ENCODE measurements at regions not wholly inside any gene's neighbourhood (a gene's known extent, or its start where the extent isn't known, plus 50 kb on each side); places are given as distances from the start of the nearest gene placed in this dataset.
"Not testable (repeated sequence)": the region's sequence is repeated elsewhere in the genome, so short reads cannot be mapped to it uniquely, and the experiment has no call there.

GRCh38 chr1:239952348-239953308 lies 139.1 kb upstream of the FMN2 start:
- DNase-seq: no peak

GRCh38 chr1:239954836-239955235 lies 136.8 kb upstream of the FMN2 start:
- no peak for DNase-seq

- DNase-seq: no peak
Measured at GRCh38 chr1:239955431-239955830, 136.3 kb upstream of the FMN2 start.

- DNase-seq: no peak
Measured at GRCh38 chr1:239956263-239956662, 135.4 kb upstream of the FMN2 start.

- no peak for DNase-seq
Measured at GRCh38 chr1:239958063-239958462, 133.6 kb upstream of the FMN2 start.

- no peak for DNase-seq
Measured at GRCh38 chr1:239960366-239960765, 131.3 kb upstream of the FMN2 start.

- DNase-seq: no peak
Measured at GRCh38 chr1:239963856-239964255, 127.8 kb upstream of the FMN2 start.

- DNase-seq: no peak
Measured at GRCh38 chr1:239976130-239976968, 115.3 kb upstream of the FMN2 start.

- DNase-seq: no peak
Measured at GRCh38 chr1:239977416-239977815, 114.3 kb upstream of the FMN2 start.

- no peak for DNase-seq
Measured at GRCh38 chr1:239979456-239979855, 112.2 kb upstream of the FMN2 start.

- no peak for DNase-seq
Measured at GRCh38 chr1:239982762-239983161, 108.9 kb upstream of the FMN2 start.

- DNase-seq: no peak
Measured at GRCh38 chr1:239985044-239985443, 106.6 kb upstream of the FMN2 start.

- no peak for DNase-seq
Measured at GRCh38 chr1:239987103-239987745, 104.5 kb upstream of the FMN2 start.

GRCh38 chr1:239989990-239990389 lies 101.7 kb upstream of the FMN2 start:
- DNase-seq: no peak

GRCh38 chr1:239992566-239992965 lies 99.1 kb upstream of the FMN2 start:
- DNase-seq: not testable (repeated sequence)

GRCh38 chr1:239993366-239993765 lies 98.3 kb upstream of the FMN2 start:
- DNase-seq: no peak

- no peak for DNase-seq
Measured at GRCh38 chr1:239995281-239995680, 96.4 kb upstream of the FMN2 start.

- no peak for DNase-seq
Measured at GRCh38 chr1:239997160-239997514, 94.5 kb upstream of the FMN2 start.

GRCh38 chr1:239997515-239998311 lies 94.0 kb upstream of the FMN2 start:
- no peak for DNase-seq

GRCh38 chr1:239998312-239998649 lies 93.4 kb upstream of the FMN2 start:
- no peak for DNase-seq

GRCh38 chr1:239999170-239999569 lies 92.5 kb upstream of the FMN2 start:
- DNase-seq: no peak

GRCh38 chr1:240000634-240001033 lies 91.0 kb upstream of the FMN2 start:
- no peak for DNase-seq
